RWPE1 (cell line): ENCODE measurements at regions not wholly inside any gene's neighbourhood (a gene's known extent, or its start where the extent isn't known, plus 50 kb on each side); places are given as distances from the start of the nearest gene placed in this dataset.

Experiments
- CTCF ChIA-PET: fragments of 350-600 bp; sonication (Branson Sonifier 250); formaldehyde crosslinking; extraction: SDS; loops from one replicate; lab custom pipeline; 2021; lab: Yijun Ruan, JAX
- POLR2A ChIA-PET: fragments of 400-600 bp; formaldehyde crosslinking; extraction: SDS; loops from one replicate; lab custom pipeline; 2020; ENCODE audit warnings: antibody characterized with exemption; ENCODE audit not compliant: low non-redundant PET; lab: Yijun Ruan, JAX
- DNase-seq: peaks from one replicate; pipeline ENCODE4 v3.0.0; 2012; ENCODE audit warnings: low spot score
- H3K27ac ChIP-seq: fragments of 450-650 bp; 2 replicates; pipeline ENCODE4 v1.5.1; 2017
- CTCF ChIP-seq: fragments of 450-650 bp; conservative IDR thresholded peaks from 2 replicates; pipeline ENCODE4 v1.5.1; 2017; ENCODE audit warnings: low read depth, mild to moderate bottlenecking

GRCh38 chr1:94743862-94744261 lies 76.3 kb upstream of the SLC44A3 start:
- H3K27ac ChIP-seq: no peak overlapping the region
- CTCF ChIA-PET: interaction anchor here (0.7 kb wide), 1 partner anchor 66 kb away, joined by 3 read pairs; no protein-coding TSS in a partner anchor
- no peak for DNase-seq
- POLR2A ChIA-PET: no interaction called here
- TF ChIP-seq CTCF: no peak

GRCh38 chr1:94741996-94742395 lies 78.2 kb upstream of the SLC44A3 start:
- DNase-seq: no peak
- ChIA-PET CTCF (no interaction called here), POLR2A (no interaction called here)
- no peak for TF ChIP-seq CTCF
- no peak overlapping the region for H3K27ac ChIP-seq

GRCh38 chr1:94741510-94741909 lies 78.6 kb upstream of the SLC44A3 start:
- ChIA-PET CTCF (no interaction called here), POLR2A (no interaction called here)
- no peak for TF ChIP-seq CTCF
- no peak overlapping the region for H3K27ac ChIP-seq
- no peak for DNase-seq

- TF ChIP-seq CTCF: no peak
- no peak for DNase-seq
- CTCF ChIA-PET: no interaction called here
- no peak overlapping the region for H3K27ac ChIP-seq
- POLR2A ChIA-PET: no interaction called here
Observed at GRCh38 chr1:94739521-94740061, 80.6 kb upstream of the SLC44A3 start.

GRCh38 chr1:94738371-94738770 lies 81.8 kb upstream of the SLC44A3 start:
- H3K27ac ChIP-seq: no peak overlapping the region
- CTCF ChIA-PET: no interaction called here
- POLR2A ChIA-PET: no interaction called here
- TF ChIP-seq CTCF: no peak
- DNase-seq: no peak

GRCh38 chr1:94737124-94737998 lies 82.8 kb upstream of the SLC44A3 start:
- no peak for DNase-seq
- no peak for TF ChIP-seq CTCF
- ChIA-PET CTCF (no interaction called here), POLR2A (no interaction called here)
- H3K27ac ChIP-seq: no peak overlapping the region
